Activated T-cell treated with anti-CD3 and anti-CD28 coated beads, Interleukin-2, amount 50 U/mL, for 72 hours (primary cell): ENCODE measurements at regions not wholly inside any gene's neighbourhood (a gene's known extent, or its start where the extent isn't known, plus 50 kb on each side); places are given as distances from the start of the nearest gene placed in this dataset.
"Not testable (repeated sequence)": the region's sequence is repeated elsewhere in the genome, so short reads cannot be mapped to it uniquely, and the experiment has no call there.

Experiments
- ATAC-seq, 2 donors: fragments of 150-1000 bp; cut with Tn5 transposase; replicated peaks in 1 of 2; 2 replicates each; pipeline ENCODE4 v1.10.0; 2021; ENCODE audit warnings: moderate library complexity in 2 of 2, mild to moderate bottlenecking in 1 of 2
- DNase-seq, 2 donors: peaks; one replicate each; pipeline ENCODE4 v3.0.0; 2021 to 2022; ENCODE audit warnings: mixed read lengths in 1 of 2
- H3K27ac Mint-ChIP-seq: one replicate; pipeline ENCODE4 v1.8.0; 2022; ENCODE audit warnings: mild to moderate bottlenecking, moderate library complexity, mixed read lengths
- H3K27me3 Mint-ChIP-seq: one replicate; pipeline ENCODE4 v1.8.0; 2022; ENCODE audit warnings: low read depth, mixed read lengths
- H3K36me3 Mint-ChIP-seq, 2 donors: one replicate each; pipeline ENCODE4 v1.8.0; 2022; ENCODE audit warnings: mixed read lengths in 2 of 2, mild to moderate bottlenecking in 1 of 2; ENCODE audit not compliant: insufficient read depth in 2 of 2
- H3K4me1 Mint-ChIP-seq: one replicate; pipeline ENCODE4 v1.8.0; 2022; ENCODE audit warnings: low read depth, mixed read lengths
- H3K4me3 Mint-ChIP-seq, 2 donors: one replicate each; pipeline ENCODE4 v1.8.0; 2022; ENCODE audit warnings: mild to moderate bottlenecking in 2 of 2, mixed read lengths in 2 of 2, moderate library complexity in 2 of 2
- H3K9me3 Mint-ChIP-seq, 2 donors: one replicate each; pipeline ENCODE4 v1.8.0; 2022; ENCODE audit warnings: mixed read lengths in 2 of 2

DNA sequence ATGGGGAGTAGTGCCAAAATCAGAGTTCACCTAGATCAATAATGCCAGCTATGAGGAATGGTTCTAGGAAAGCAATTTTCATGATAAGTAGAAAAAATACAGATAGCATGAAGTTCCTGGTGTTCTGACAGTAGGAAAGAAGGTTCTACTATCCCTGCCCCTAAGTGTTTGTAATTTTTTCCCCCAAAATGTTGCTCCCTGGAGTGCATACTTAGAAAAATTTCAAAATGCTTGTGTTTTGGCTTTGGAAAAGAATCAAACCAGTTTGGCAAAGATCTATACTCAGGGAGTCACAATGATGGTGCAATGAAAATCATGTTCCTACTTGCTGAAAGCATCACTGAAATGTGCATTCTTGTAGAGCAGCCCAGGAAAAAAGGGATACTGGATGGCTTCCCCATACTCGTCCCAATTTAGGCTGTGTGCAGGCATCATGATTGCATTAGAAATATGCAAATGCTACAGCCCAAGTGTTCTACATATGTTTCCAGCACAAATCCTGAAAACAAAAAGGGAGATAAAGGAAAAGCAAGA, 74.7 kb downstream of the LPAR4 start:
- Mint-ChIP-seq H3K9me3 (peaks cover 0 to 5% of the 10 kb centered on the region in 2 donors), H3K4me1 (no peaks in the 10 kb centered on the region), H3K4me3 (no peak overlapping the region), H3K27ac (no peak overlapping the region), H3K27me3 (no peaks in the 10 kb centered on the region), H3K36me3 (no peaks in the 10 kb centered on the region)
- DNase-seq (no peak), ATAC-seq (no peak)

DNA sequence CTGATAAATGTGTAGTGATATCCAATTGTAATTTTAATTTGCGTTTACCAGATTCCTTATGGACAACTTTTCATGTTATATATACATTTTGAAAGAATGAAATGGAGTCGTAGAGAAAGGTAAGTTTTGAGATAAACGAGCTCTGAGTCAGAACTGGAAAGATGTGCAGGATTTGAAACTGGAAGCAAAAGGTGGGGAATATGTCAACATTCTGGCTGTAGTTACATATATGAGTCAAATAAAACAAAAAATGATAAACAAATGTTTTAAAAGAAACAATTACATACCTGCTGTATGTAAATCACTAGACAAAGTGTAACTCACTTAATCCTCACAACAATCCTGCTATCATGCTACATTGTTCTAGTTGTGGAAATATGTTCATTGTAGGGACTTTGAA, 84.0 kb downstream of the LPAR4 start:
- ATAC-seq (peak in 1 of 2 donors; percentile 33), DNase-seq (no peak)
- Mint-ChIP-seq H3K4me3 (no peak overlapping the region), H3K9me3 (no peaks in the 10 kb centered on the region), H3K36me3 (no peaks in the 10 kb centered on the region), H3K27me3 (peaks cover 8% of the 10 kb centered on the region), H3K4me1 (peaks cover 5% of the 10 kb centered on the region), H3K27ac (no peak overlapping the region)

GRCh38 chrX:78838709-78839108, 91.2 kb downstream of the LPAR4 start:
- no peak for ATAC-seq
- H3K36me3 Mint-ChIP-seq, result no peaks in the 10 kb centered on the region
- peaks cover 20% of the 10 kb centered on the region for H3K27me3 Mint-ChIP-seq
- no peak overlapping the region for H3K4me3 Mint-ChIP-seq
- H3K27ac Mint-ChIP-seq, result no peak overlapping the region
- no peak for DNase-seq
- H3K9me3 Mint-ChIP-seq, result no peaks in the 10 kb centered on the region
- H3K4me1 Mint-ChIP-seq, result no peaks in the 10 kb centered on the region

DNA sequence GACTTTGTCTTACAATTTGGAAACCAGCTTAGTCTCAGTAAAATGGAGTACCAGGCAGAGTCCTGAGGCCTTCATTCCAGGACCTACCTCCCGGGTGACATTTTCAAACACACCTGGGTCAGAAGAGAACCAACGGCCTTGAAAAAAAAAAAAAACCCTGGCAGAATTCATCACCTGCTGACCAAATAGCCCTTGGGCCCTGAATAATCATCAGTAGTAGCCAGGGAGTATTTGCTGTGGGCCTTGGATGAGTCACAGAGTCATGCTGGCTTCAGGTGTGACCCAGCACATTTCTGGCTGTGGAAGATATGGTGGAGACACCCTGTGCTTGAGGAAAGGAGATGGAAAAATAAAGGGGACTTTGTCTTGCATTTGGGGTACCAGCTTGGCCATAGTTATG, 92.2 kb downstream of the LPAR4 start:
- Mint-ChIP-seq H3K4me1 (no peaks in the 10 kb centered on the region), H3K27me3 (peaks cover 20% of the 10 kb centered on the region), H3K36me3 (no peaks in the 10 kb centered on the region), H3K4me3 (no peak overlapping the region), H3K9me3 (no peaks in the 10 kb centered on the region), H3K27ac (no peak overlapping the region)
- no peak for DNase-seq
- no peak for ATAC-seq

- not testable (repeated sequence) for ATAC-seq, H3K4me1 Mint-ChIP-seq, H3K27ac Mint-ChIP-seq, H3K4me3 Mint-ChIP-seq, H3K9me3 Mint-ChIP-seq, DNase-seq, H3K36me3 Mint-ChIP-seq
- H3K27me3 Mint-ChIP-seq, result peaks cover 19% of the 10 kb centered on the region
These were observed 96.7 kb downstream of the LPAR4 start for GRCh38 chrX:78844218-78844617.

- not testable (repeated sequence) for ATAC-seq, DNase-seq, H3K4me1 Mint-ChIP-seq, H3K4me3 Mint-ChIP-seq, H3K27me3 Mint-ChIP-seq, H3K27ac Mint-ChIP-seq
- Mint-ChIP-seq H3K36me3 (peaks cover 9 to 14% of the 10 kb centered on the region in 2 donors), H3K9me3 (peaks cover 6 to 13% of the 10 kb centered on the region in 2 donors)
These were observed 63.9 kb upstream of the P2RY10 start for GRCh38 chrX:78881248-78881647.

DNA sequence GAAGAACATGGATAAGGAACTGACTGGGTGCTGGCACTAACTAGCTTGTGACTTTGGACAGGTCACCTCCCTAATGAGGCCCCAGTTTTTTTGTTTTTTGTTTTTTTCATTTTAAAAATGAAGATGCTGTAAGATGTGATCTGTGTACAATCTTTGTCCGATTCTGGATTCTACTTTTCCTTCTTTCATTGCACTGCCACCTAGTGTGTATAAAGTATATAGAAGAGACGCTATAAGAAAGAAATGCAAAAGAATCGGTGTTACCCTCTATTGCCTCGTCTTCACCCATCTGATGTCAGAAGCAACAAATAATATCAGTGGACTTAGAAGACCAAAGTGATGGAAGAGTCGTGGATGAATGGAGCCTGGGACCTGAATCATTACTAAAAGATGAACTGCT, 58.6 kb upstream of the P2RY10 start:
- ATAC-seq (peak; percentile 51 to 52), DNase-seq (no peak)
- no peaks in the 10 kb centered on the region for H3K4me1 Mint-ChIP-seq

More for the DNA sequence above, 58.6 kb upstream of the P2RY10 start:
- Mint-ChIP-seq H3K27ac (peak overlapping the region; percentile 30), H3K4me3 (peak overlapping the region in 1 of 2 donors; percentile 66), H3K36me3 (no peaks in the 10 kb centered on the region), H3K9me3 (peaks cover 0 to 2% of the 10 kb centered on the region in 2 donors), H3K27me3 (no peaks in the 10 kb centered on the region)
